Fibroblast of the aortic adventitia (primary cell): ENCODE measurements at regions not wholly inside any gene's neighbourhood (a gene's known extent, or its start where the extent isn't known, plus 50 kb on each side); places are given as distances from the start of the nearest gene placed in this dataset.

Experiments
- DNase-seq: peaks from one replicate; pipeline ENCODE4 v3.0.0-alpha.2; 2010; ENCODE audit warnings: low read depth
- H3K4me3 ChIP-seq: 2 replicates; pipeline ENCODE4 v1.5.1; 2011; ENCODE audit warnings: low read depth, mild to moderate bottlenecking, control low read depth, low read length, moderate library complexity
- CTCF ChIP-seq: IDR thresholded peaks from 2 replicates; pipeline ENCODE4 v1.5.1; 2011; ENCODE audit warnings: mild to moderate bottlenecking, low read length, control low read depth, inconsistent platforms; ENCODE audit not compliant: insufficient read depth

GRCh38 chr11:27968461-27968860 lies 139.5 kb downstream of the KIF18A start:
- DNase-seq: no peak
- no peak overlapping the region for H3K4me3 ChIP-seq
- TF ChIP-seq CTCF: no peak

GRCh38 chr11:27965559-27965958 lies 142.4 kb downstream of the KIF18A start:
- TF ChIP-seq CTCF: no peak
- no peak overlapping the region for H3K4me3 ChIP-seq
- no peak for DNase-seq

- H3K4me3 ChIP-seq: no peak overlapping the region
- no peak for TF ChIP-seq CTCF
- DNase-seq: no peak
These were observed 144.6 kb downstream of the KIF18A start for GRCh38 chr11:27963370-27963769.

- TF ChIP-seq CTCF: no peak
- no peak overlapping the region for H3K4me3 ChIP-seq
- no peak for DNase-seq
These were observed 157.8 kb downstream of the KIF18A start for GRCh38 chr11:27949951-27950738.

- no peak for TF ChIP-seq CTCF
- DNase-seq: no peak
- no peak overlapping the region for H3K4me3 ChIP-seq
These were observed 162.6 kb downstream of the KIF18A start for GRCh38 chr11:27945348-27945747.

GRCh38 chr11:27938011-27938410 lies 169.9 kb downstream of the KIF18A start:
- no peak overlapping the region for H3K4me3 ChIP-seq
- no peak for TF ChIP-seq CTCF
- DNase-seq: peak; percentile 21

GRCh38 chr11:27934830-27935145 lies 173.2 kb downstream of the KIF18A start:
- no peak for TF ChIP-seq CTCF
- peak; percentile 89 for DNase-seq
- no peak overlapping the region for H3K4me3 ChIP-seq
